OCI-LY7 (cell line): ENCODE measurements at regions not wholly inside any gene's neighbourhood (a gene's known extent, or its start where the extent isn't known, plus 50 kb on each side); places are given as distances from the start of the nearest gene placed in this dataset.

Experiments
- EZH2phosphoT487 ChIP-seq: fragments of 200-600 bp; sonication (generic); IDR thresholded peaks from 2 replicates; pipeline ENCODE4 v1.6.1; 2018; ENCODE audit warnings: low read depth, borderline replicate concordance, mild to moderate bottlenecking, mixed run types, antibody characterized with exemption, low read length, moderate library complexity, mixed read lengths
- TF ChIP-seq, protein P1 (sequence below): fragments of 200-600 bp; sonication (generic); conservative IDR thresholded peaks from 2 replicates; pipeline ENCODE4 v1.5.1; 2014; ENCODE audit warnings: mild to moderate bottlenecking, antibody characterized with exemption, low read length, moderate library complexity, mixed read lengths

DNA sequence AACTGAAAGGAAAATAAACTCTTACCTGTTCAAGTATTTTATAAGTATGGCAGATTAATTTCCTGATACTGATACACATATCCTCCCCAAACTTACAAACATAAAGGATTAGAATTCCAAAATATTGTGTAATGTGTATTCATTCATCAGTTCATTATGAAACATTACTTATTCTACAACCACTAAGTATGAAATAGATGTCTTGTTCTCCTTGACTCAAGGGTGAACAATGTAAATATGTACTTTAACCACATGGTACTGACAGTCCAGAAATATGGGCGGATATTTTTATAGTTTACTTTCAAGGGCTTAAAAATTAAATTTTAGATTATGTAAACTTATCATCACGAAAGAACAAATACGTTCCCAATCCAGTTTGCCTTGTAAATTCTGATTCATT lies 334.0 kb downstream of the LIG4 start:
- TF ChIP-seq, protein P1, sequence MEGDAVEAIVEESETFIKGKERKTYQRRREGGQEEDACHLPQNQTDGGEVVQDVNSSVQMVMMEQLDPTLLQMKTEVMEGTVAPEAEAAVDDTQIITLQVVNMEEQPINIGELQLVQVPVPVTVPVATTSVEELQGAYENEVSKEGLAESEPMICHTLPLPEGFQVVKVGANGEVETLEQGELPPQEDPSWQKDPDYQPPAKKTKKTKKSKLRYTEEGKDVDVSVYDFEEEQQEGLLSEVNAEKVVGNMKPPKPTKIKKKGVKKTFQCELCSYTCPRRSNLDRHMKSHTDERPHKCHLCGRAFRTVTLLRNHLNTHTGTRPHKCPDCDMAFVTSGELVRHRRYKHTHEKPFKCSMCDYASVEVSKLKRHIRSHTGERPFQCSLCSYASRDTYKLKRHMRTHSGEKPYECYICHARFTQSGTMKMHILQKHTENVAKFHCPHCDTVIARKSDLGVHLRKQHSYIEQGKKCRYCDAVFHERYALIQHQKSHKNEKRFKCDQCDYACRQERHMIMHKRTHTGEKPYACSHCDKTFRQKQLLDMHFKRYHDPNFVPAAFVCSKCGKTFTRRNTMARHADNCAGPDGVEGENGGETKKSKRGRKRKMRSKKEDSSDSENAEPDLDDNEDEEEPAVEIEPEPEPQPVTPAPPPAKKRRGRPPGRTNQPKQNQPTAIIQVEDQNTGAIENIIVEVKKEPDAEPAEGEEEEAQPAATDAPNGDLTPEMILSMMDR = no peak
- no peak for TF ChIP-seq EZH2phosphoT487
